ENCODE measurements at regions not wholly inside any gene's neighbourhood (a gene's known extent, or its start where the extent isn't known, plus 50 kb on each side); places are given as distances from the start of the nearest gene placed in this dataset.

GRCh38 chr2:107285621-107286299, 399.8 kb upstream of the ST6GAL2 start:
- ATAC-seq (no peak), DNase-seq (ENCODE audit: low spot score) (no peak)

GRCh38 chr2:107290041-107290440, 404.1 kb upstream of the ST6GAL2 start:
- DNase-seq (ENCODE audit: low spot score) = no peak

GRCh38 chr2:107303964-107304363, 418.0 kb upstream of the ST6GAL2 start:
- ATAC-seq (no peak), DNase-seq (ENCODE audit: low spot score) (no peak)

More at GRCh38 chr2:107290041-107290440, 404.1 kb upstream of the ST6GAL2 start:
- ATAC-seq = no peak

- ATAC-seq (no peak), DNase-seq (ENCODE audit: low spot score) (no peak)
Measured at GRCh38 chr2:107305966-107306365, 420.0 kb upstream of the ST6GAL2 start.

- ATAC-seq (no peak), DNase-seq (ENCODE audit: low spot score) (no peak)
Measured at GRCh38 chr2:107306881-107307280, 420.9 kb upstream of the ST6GAL2 start.

GRCh38 chr2:107308835-107309234, 422.9 kb upstream of the ST6GAL2 start:
- no peak for ATAC-seq
- no peak for DNase-seq (ENCODE audit: low spot score)

GRCh38 chr2:107312240-107312639, 426.3 kb upstream of the ST6GAL2 start:
- ATAC-seq (no peak), DNase-seq (ENCODE audit: low spot score) (no peak)

- ATAC-seq (no peak), DNase-seq (ENCODE audit: low spot score) (no peak)
Measured at GRCh38 chr2:107313316-107313715, 427.3 kb upstream of the ST6GAL2 start.

- DNase-seq (ENCODE audit: low spot score) = no peak
- no peak for ATAC-seq
Measured at GRCh38 chr2:107320881-107321280, 434.9 kb upstream of the ST6GAL2 start.

- DNase-seq (ENCODE audit: low spot score) (no peak), ATAC-seq (no peak)
Measured at GRCh38 chr2:107322416-107322815, 436.4 kb upstream of the ST6GAL2 start.

- DNase-seq (ENCODE audit: low spot score) (no peak), ATAC-seq (no peak)
Measured at GRCh38 chr2:107323946-107324565, 438.1 kb upstream of the ST6GAL2 start.

GRCh38 chr2:107325981-107326786, 440.2 kb upstream of the ST6GAL2 start:
- ATAC-seq = no peak
- no peak for DNase-seq (ENCODE audit: low spot score)

- ATAC-seq (no peak), DNase-seq (ENCODE audit: low spot score) (no peak)
Measured at GRCh38 chr2:107334306-107334705, 448.3 kb upstream of the ST6GAL2 start.

- DNase-seq (ENCODE audit: low spot score) (no peak), ATAC-seq (no peak)
Measured at GRCh38 chr2:107336526-107336925, 450.6 kb upstream of the ST6GAL2 start.

GRCh38 chr2:107337209-107337898, 451.4 kb upstream of the ST6GAL2 start:
- no peak for ATAC-seq

GRCh38 chr2:107338059-107338458, 452.1 kb upstream of the ST6GAL2 start:
- no peak for ATAC-seq

More at GRCh38 chr2:107337209-107337898, 451.4 kb upstream of the ST6GAL2 start:
- DNase-seq (ENCODE audit: low spot score) = no peak

GRCh38 chr2:107338571-107338970, 452.6 kb upstream of the ST6GAL2 start:
- ATAC-seq (no peak), DNase-seq (ENCODE audit: low spot score) (no peak)

More at GRCh38 chr2:107338059-107338458, 452.1 kb upstream of the ST6GAL2 start:
- DNase-seq (ENCODE audit: low spot score) = no peak

- ATAC-seq (no peak), DNase-seq (ENCODE audit: low spot score) (no peak)
Measured at GRCh38 chr2:107340955-107341354, 455.0 kb upstream of the ST6GAL2 start.

- DNase-seq (ENCODE audit: low spot score) = no peak
- ATAC-seq = no peak
Measured at GRCh38 chr2:107349329-107349728, 463.4 kb upstream of the ST6GAL2 start.

GRCh38 chr2:107354175-107354574, 468.2 kb upstream of the ST6GAL2 start:
- ATAC-seq (no peak), DNase-seq (ENCODE audit: low spot score) (no peak)

- DNase-seq (ENCODE audit: low spot score) (no peak), ATAC-seq (no peak)
Measured at GRCh38 chr2:107358362-107358761, 468.3 kb upstream of the RGPD4 start.
